Epithelial cell of esophagus (primary cell): ENCODE measurements at regions not wholly inside any gene's neighbourhood (a gene's known extent, or its start where the extent isn't known, plus 50 kb on each side); places are given as distances from the start of the nearest gene placed in this dataset.
A peak's percentile ranks its signal among the peaks of the same experiment; 100 is the strongest.

ENCODE experiments used
- DNase-seq: peaks from one replicate; pipeline ENCODE4 v3.0.0; 2010; ENCODE audit warnings: low read depth
- H3K4me3 ChIP-seq: 2 replicates; pipeline ENCODE4 v1.5.1; 2011; ENCODE audit warnings: mild to moderate bottlenecking, low read length, control low read depth
- CTCF ChIP-seq: IDR thresholded peaks from 2 replicates; pipeline ENCODE4 v1.5.1; 2011; ENCODE audit warnings: low read depth, mild to moderate bottlenecking, low read length, control low read depth, inconsistent platforms; ENCODE audit not compliant: insufficient read depth; ENCODE audit errors: missing control alignments

GRCh38 chr5:125306741-125307140, 560.3 kb upstream of the ZNF608 start:
- DNase-seq = no peak
- TF ChIP-seq CTCF = no peak
- no peak overlapping the region for H3K4me3 ChIP-seq

GRCh38 chr5:125310749-125311148, 564.3 kb upstream of the ZNF608 start:
- TF ChIP-seq CTCF = no peak
- H3K4me3 ChIP-seq = no peak overlapping the region
- DNase-seq = peak; percentile 74

- DNase-seq = peak; percentile 89
- TF ChIP-seq CTCF = no peak
These were observed 565.3 kb upstream of the ZNF608 start for GRCh38 chr5:125311743-125312142.

GRCh38 chr5:125313555-125313954, 567.1 kb upstream of the ZNF608 start:
- H3K4me3 ChIP-seq = no peak overlapping the region
- DNase-seq = no peak
- TF ChIP-seq CTCF = no peak

More at GRCh38 chr5:125311743-125312142, 565.3 kb upstream of the ZNF608 start:
- H3K4me3 ChIP-seq = no peak overlapping the region

- no peak for TF ChIP-seq CTCF
- no peak for DNase-seq
- no peak overlapping the region for H3K4me3 ChIP-seq
These were observed 568.9 kb upstream of the ZNF608 start for GRCh38 chr5:125315306-125315705.

GRCh38 chr5:125316391-125316790, 570.0 kb upstream of the ZNF608 start:
- no peak overlapping the region for H3K4me3 ChIP-seq
- TF ChIP-seq CTCF = no peak
- DNase-seq = no peak

- TF ChIP-seq CTCF = no peak
These were observed 570.6 kb upstream of the ZNF608 start for GRCh38 chr5:125316915-125317535.

More at GRCh38 chr5:125316915-125317535, 570.6 kb upstream of the ZNF608 start:
- DNase-seq = no peak
- no peak overlapping the region for H3K4me3 ChIP-seq
